ENCODE measurements at regions not wholly inside any gene's neighbourhood (a gene's known extent, or its start where the extent isn't known, plus 50 kb on each side); places are given as distances from the start of the nearest gene placed in this dataset.

DNA sequence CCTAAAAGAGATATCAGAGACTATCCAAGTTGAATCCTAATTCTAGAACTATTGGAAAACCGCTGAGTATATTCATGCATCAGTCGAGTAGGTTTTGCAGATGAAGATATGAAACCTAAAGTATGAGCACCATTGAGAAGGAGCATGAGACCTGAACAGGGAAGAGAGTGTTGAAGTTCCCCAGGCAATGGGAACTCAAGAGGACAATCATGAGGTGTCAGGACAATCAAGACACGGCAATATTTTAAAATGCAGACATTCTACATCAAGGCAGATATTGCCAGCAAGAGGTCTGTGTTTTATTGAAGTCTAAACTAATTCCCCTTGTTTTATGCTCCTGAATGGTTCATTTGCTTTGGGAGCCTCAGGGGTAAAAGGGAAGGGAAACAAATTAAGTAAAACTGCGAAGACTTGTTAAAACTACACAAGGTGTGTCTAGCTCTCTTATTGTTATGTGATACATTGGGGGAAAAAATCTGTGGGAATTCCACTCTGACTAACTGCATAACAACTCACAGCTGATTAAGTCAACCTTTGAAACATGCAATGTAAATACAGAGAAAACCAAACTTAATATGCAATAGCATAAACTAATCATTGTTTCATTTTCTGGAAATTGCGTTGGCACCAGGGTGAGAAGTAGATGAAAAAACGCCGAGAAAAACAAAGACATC is 347.9 kb upstream of the ADGRL2 start:
- Histone ChIP-seq H3K4me3 (no peak overlapping the region), H3K27me3 (replicated peaks in 1 of 7) (no peaks in the 10 kb centered on the region), H3K36me3 (no peaks in the 10 kb centered on the region), H3K4me1 (no peaks in the 10 kb centered on the region), H3K9me3 (no peaks in the 10 kb centered on the region), H3K27ac (no peak overlapping the region)
- intact Hi-C loops (cut with DNase I; ENCODE audit: low total_unique reads), result no loop called here
- 84 to 93% (median 89%) methylated on average over 7 of the region's 7 CpGs for WGBS, 5 donors
- TF ChIP-seq, protein P1, sequence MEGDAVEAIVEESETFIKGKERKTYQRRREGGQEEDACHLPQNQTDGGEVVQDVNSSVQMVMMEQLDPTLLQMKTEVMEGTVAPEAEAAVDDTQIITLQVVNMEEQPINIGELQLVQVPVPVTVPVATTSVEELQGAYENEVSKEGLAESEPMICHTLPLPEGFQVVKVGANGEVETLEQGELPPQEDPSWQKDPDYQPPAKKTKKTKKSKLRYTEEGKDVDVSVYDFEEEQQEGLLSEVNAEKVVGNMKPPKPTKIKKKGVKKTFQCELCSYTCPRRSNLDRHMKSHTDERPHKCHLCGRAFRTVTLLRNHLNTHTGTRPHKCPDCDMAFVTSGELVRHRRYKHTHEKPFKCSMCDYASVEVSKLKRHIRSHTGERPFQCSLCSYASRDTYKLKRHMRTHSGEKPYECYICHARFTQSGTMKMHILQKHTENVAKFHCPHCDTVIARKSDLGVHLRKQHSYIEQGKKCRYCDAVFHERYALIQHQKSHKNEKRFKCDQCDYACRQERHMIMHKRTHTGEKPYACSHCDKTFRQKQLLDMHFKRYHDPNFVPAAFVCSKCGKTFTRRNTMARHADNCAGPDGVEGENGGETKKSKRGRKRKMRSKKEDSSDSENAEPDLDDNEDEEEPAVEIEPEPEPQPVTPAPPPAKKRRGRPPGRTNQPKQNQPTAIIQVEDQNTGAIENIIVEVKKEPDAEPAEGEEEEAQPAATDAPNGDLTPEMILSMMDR (IDR thresholded peaks at IDR 0.05 in 8 of 11, conservative IDR thresholded peaks at IDR 0.05 in 3 of 11), result no peak
- TF ChIP-seq POLR2A (IDR thresholded peaks at IDR 0.05), result no peak
- no peak for TF ChIP-seq POLR2AphosphoS5 (IDR thresholded peaks at IDR 0.05)
- DNase-seq, result no peak

DNA sequence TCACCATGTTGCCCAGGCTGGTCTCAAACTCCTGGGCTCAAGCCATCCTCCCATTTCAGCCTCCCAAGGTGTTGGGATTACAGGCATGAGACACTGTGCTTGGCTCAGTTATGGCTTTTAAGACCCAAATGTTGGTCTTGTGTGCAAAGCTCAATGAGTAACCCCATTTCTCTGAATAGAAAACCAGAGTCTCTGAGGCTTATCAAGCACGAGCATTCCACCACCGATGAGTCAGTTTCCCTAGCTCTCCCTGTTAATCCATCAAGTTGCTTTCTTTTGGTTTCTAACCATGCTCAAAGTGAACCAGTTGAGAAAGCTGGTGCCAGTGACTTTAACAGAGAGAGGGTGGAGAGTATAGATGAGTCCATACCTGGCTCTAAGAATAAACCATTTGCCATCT is 350.9 kb upstream of the ADGRL2 start:
- intact Hi-C loops (cut with DNase I; ENCODE audit: low total_unique reads), result no loop called here
- H3K4me1 ChIP-seq, result no peaks in the 10 kb centered on the region
- 86 to 94% (median 89%) methylated on average over 2 of the region's 2 CpGs for WGBS, 5 donors
- H3K27me3 ChIP-seq (replicated peaks in 1 of 7), result no peaks in the 10 kb centered on the region
- H3K9me3 ChIP-seq, result no peaks in the 10 kb centered on the region
- H3K27ac ChIP-seq, result no peak overlapping the region
- no peak overlapping the region for H3K4me3 ChIP-seq
- TF ChIP-seq, protein P1 (IDR thresholded peaks at IDR 0.05 in 8 of 11, conservative IDR thresholded peaks at IDR 0.05 in 3 of 11), result no peak
- no peak for TF ChIP-seq POLR2A (IDR thresholded peaks at IDR 0.05)
- no peak for TF ChIP-seq POLR2AphosphoS5 (IDR thresholded peaks at IDR 0.05)
- no peak for DNase-seq
- no peaks in the 10 kb centered on the region for H3K36me3 ChIP-seq

DNA sequence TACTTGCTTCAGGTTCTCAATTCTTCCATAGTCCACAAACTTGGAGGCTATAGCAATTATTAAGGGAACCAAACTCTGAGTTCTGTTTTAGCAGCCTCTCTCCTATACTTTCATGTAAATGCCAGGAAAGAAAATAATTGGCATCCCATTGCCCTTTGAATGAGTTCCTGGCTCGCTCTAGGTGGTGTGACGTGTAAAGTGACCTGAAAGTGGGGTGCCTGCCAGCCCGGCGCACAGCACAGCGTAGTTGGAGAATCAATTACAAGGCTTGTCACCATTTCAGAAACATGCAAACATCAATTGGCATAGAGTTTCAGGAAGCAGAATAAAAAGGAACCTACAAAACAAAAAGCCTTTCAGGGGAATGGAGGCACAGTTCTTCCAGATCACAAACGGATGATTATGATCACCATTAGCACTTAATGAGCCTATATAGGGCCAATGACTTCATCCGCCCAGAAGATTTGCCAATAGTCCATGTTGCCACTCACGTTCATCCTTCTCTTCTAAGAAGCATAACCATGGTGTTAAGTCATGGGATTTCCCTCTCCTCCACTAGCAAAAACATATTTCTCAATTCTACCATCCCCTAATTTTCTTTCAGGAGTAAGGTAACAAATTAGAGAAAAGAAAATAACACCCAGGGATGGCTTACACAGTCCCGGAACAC is 354.6 kb upstream of the ADGRL2 start:
- Histone ChIP-seq H3K27ac (no peak overlapping the region), H3K27me3 (replicated peaks in 1 of 7) (no peaks in the 10 kb centered on the region), H3K4me1 (no peaks in the 10 kb centered on the region), H3K4me3 (no peak overlapping the region), H3K36me3 (no peaks in the 10 kb centered on the region), H3K9me3 (no peaks in the 10 kb centered on the region)
- no peak for DNase-seq
- intact Hi-C loops (cut with DNase I; ENCODE audit: low total_unique reads), result no loop called here
- TF ChIP-seq, protein P1 (IDR thresholded peaks at IDR 0.05 in 8 of 11, conservative IDR thresholded peaks at IDR 0.05 in 3 of 11), result no peak
- no peak for TF ChIP-seq POLR2AphosphoS5 (IDR thresholded peaks at IDR 0.05)
- TF ChIP-seq POLR2A (IDR thresholded peaks at IDR 0.05), result no peak
- WGBS, 5 donors, result 83 to 93% (median 87%) methylated on average over 9 of the region's 9 CpGs

DNA sequence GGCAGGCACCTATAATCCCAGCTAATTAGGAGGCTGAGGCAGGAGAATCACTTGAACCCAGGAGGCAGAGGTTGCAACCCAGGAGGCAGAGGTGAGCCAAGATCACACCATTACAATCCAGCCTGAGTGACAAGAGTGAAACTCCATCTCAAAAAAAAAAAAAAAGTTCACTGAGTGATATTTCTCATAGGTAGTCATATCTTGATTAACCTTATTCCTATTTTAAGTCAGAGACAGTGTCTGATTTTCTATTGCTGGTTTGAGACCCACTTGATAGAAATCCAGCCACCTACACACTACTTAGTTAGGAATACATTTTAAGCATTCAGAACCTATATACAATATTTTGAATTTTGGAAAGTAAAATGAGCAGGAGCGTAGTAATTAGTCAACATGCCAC is 357.4 kb upstream of the ADGRL2 start:
- no peaks in the 10 kb centered on the region for H3K4me1 ChIP-seq
- no peaks in the 10 kb centered on the region for H3K36me3 ChIP-seq
- H3K4me3 ChIP-seq, result no peak overlapping the region
- WGBS, 5 donors, result 83 to 95% (median 85%) methylated on average over 1 of the region's 1 CpG
- no peaks in the 10 kb centered on the region for H3K27me3 ChIP-seq (replicated peaks in 1 of 7)
- no peak overlapping the region for H3K27ac ChIP-seq
- intact Hi-C loops (cut with DNase I; ENCODE audit: low total_unique reads), result no loop called here
- peaks cover 0 to 11% (median 0%) of the 10 kb centered on the region in 8 donors for H3K9me3 ChIP-seq
- no peak for DNase-seq
- TF ChIP-seq POLR2AphosphoS5 (IDR thresholded peaks at IDR 0.05) (no peak), POLR2A (IDR thresholded peaks at IDR 0.05) (no peak)
- TF ChIP-seq, protein P1 (IDR thresholded peaks at IDR 0.05 in 8 of 11, conservative IDR thresholded peaks at IDR 0.05 in 3 of 11), result no peak
